ENCODE measurements at regions not wholly inside any gene's neighbourhood (a gene's known extent, or its start where the extent isn't known, plus 50 kb on each side); places are given as distances from the start of the nearest gene placed in this dataset.
"Not testable (repeated sequence)": the region's sequence is repeated elsewhere in the genome, so short reads cannot be mapped to it uniquely, and the experiment has no call there.

- DNase-seq = not testable (repeated sequence)
Measured at GRCh38 chr15:20260650-20261049, 280.9 kb downstream of the GOLGA6L6 start.

- DNase-seq = not testable (repeated sequence)
Measured at GRCh38 chr15:20259559-20260190, 281.9 kb downstream of the GOLGA6L6 start.

- DNase-seq = not testable (repeated sequence)
Measured at GRCh38 chr15:20256394-20256793, 285.2 kb downstream of the GOLGA6L6 start.

GRCh38 chr15:20255641-20256040 lies 286.0 kb downstream of the GOLGA6L6 start:
- not testable (repeated sequence) for DNase-seq

GRCh38 chr15:20253047-20253615 lies 288.5 kb downstream of the GOLGA6L6 start:
- DNase-seq = not testable (repeated sequence)

GRCh38 chr15:20252040-20252439 lies 289.6 kb downstream of the GOLGA6L6 start:
- not testable (repeated sequence) for DNase-seq

GRCh38 chr15:20251214-20252005 lies 290.2 kb downstream of the GOLGA6L6 start:
- DNase-seq = not testable (repeated sequence)

GRCh38 chr15:20250206-20250605 lies 291.4 kb downstream of the GOLGA6L6 start:
- not testable (repeated sequence) for DNase-seq

- DNase-seq = not testable (repeated sequence)
Measured at GRCh38 chr15:20249677-20249970, 292.0 kb downstream of the GOLGA6L6 start.

- DNase-seq = not testable (repeated sequence)
Measured at GRCh38 chr15:20248434-20248833, 293.2 kb downstream of the GOLGA6L6 start.

GRCh38 chr15:20247137-20247536 lies 294.5 kb downstream of the GOLGA6L6 start:
- DNase-seq = not testable (repeated sequence)

GRCh38 chr15:20246624-20247023 lies 295.0 kb downstream of the GOLGA6L6 start:
- DNase-seq = not testable (repeated sequence)

- DNase-seq = not testable (repeated sequence)
Measured at GRCh38 chr15:20245856-20246255, 295.7 kb downstream of the GOLGA6L6 start.

- DNase-seq = not testable (repeated sequence)
Measured at GRCh38 chr15:20244792-20245191, 296.8 kb downstream of the GOLGA6L6 start.

- DNase-seq = not testable (repeated sequence)
Measured at GRCh38 chr15:20243486-20244240, 297.9 kb downstream of the GOLGA6L6 start.

- DNase-seq = not testable (repeated sequence)
Measured at GRCh38 chr15:20240366-20240917, 301.2 kb downstream of the GOLGA6L6 start.

GRCh38 chr15:20239186-20239585 lies 302.4 kb downstream of the GOLGA6L6 start:
- DNase-seq = not testable (repeated sequence)

GRCh38 chr15:20237256-20238020 lies 304.2 kb downstream of the GOLGA6L6 start:
- DNase-seq = not testable (repeated sequence)

- not testable (repeated sequence) for DNase-seq
Measured at GRCh38 chr15:20235728-20236127, 305.9 kb downstream of the GOLGA6L6 start.

- DNase-seq = not testable (repeated sequence)
Measured at GRCh38 chr15:20234006-20234540, 307.5 kb downstream of the GOLGA6L6 start.

GRCh38 chr15:20232457-20232856 lies 309.1 kb downstream of the GOLGA6L6 start:
- DNase-seq = not testable (repeated sequence)

- DNase-seq = not testable (repeated sequence)
Measured at GRCh38 chr15:20230656-20231055, 310.9 kb downstream of the GOLGA6L6 start.
